Activated CD8-positive, alpha-beta memory T cell treated with anti-CD3 and anti-CD28 coated beads, Interleukin-2, amount 10 ng/mL, durations not matched to agents 7 days and 5 days (primary cell): ENCODE measurements at regions not wholly inside any gene's neighbourhood (a gene's known extent, or its start where the extent isn't known, plus 50 kb on each side); places are given as distances from the start of the nearest gene placed in this dataset.
"Not testable (repeated sequence)": the region's sequence is repeated elsewhere in the genome, so short reads cannot be mapped to it uniquely, and the experiment has no call there.

Experiments used
- ATAC-seq: fragments of 150-1000 bp; cut with Tn5 transposase; one replicate; pipeline ENCODE4 v1.10.0; 2021; ENCODE audit warnings: moderate library complexity
- CTCF ChIA-PET: fragments of 350-600 bp; sonication (Branson Sonifier 250); formaldehyde crosslinking; loops from one replicate; lab custom pipeline; 2021; ENCODE audit warnings: antibody characterized with exemption; lab: Charles Lee
- DNase-seq: peaks from one replicate; pipeline ENCODE4 v3.0.0-alpha.2; 2020
- H3K27ac Mint-ChIP-seq: one replicate; pipeline ENCODE4 v1.8.0; 2021; ENCODE audit warnings: mild to moderate bottlenecking, mixed read lengths
- H3K27me3 Mint-ChIP-seq: one replicate; pipeline ENCODE4 v1.8.0; 2021; ENCODE audit warnings: mixed read lengths
- H3K36me3 Mint-ChIP-seq: one replicate; pipeline ENCODE4 v1.8.0; 2021; ENCODE audit warnings: mild to moderate bottlenecking, mixed read lengths
- H3K4me1 Mint-ChIP-seq: one replicate; pipeline ENCODE4 v1.8.0; 2021; ENCODE audit warnings: mixed read lengths
- H3K4me3 Mint-ChIP-seq: one replicate; pipeline ENCODE4 v1.8.0; 2021; ENCODE audit warnings: mild to moderate bottlenecking, moderate library complexity, mixed read lengths
- H3K9me3 Mint-ChIP-seq: one replicate; pipeline ENCODE4 v1.8.0; 2022; ENCODE audit warnings: low read depth, mixed read lengths

DNA sequence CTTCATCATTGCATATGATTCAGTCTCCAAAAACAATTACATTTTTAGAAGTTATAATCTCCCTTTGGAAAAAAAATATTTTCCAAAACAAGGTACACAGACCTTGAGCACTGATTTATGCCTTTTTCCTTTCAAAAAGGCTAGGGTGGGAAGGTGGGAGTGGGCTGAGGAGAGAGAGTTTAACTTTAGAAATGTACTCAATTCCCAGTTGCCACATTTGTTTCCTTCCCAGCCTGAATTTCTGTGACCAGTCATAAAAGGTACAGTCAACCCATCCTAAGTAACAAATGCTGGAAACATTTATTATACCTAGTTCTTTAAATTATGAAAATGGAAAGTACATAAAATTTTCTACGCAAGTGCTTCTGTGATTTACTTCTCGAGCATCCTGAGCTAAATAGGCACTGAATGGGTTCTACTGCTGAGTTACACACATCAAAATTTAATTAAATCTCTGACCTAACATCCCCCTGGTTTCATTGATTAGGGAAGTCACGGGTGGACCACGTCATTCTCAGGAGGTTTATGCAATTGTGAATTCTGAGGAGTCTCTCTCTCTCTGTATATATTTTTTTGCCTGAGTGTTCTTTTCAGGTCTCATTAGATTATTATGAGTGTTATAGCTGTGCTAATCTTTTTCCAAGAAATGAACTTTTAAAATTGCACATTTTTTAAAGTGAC, 371.8 kb downstream of the BTG1 start:
- Mint-ChIP-seq H3K27me3 (no peaks in the 10 kb centered on the region), H3K36me3 (no peaks in the 10 kb centered on the region), H3K4me3 (no peak overlapping the region), H3K27ac (no peak overlapping the region), H3K9me3 (no peaks in the 10 kb centered on the region), H3K4me1 (peaks cover 10% of the 10 kb centered on the region)
- CTCF ChIA-PET = no interaction called here
- ATAC-seq (no peak), DNase-seq (no peak)

DNA sequence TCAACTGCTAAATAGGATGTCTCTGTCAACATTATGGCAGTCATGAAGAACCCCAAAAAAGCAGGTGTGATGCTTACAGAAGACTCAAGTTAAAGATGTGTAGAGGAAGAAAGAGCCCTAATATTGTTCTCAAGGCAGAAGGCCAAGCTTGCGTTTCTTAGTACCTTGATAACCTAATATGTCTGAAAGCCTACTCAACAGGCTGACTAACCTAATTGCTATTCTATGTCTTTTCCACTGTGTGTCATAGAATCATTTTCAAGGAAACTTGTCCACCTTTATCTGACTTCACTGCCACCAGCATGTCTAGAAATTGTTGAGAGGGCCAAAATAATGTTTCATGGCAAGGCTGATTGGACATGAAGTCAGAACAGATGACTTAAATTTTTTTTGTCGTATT, 373.2 kb downstream of the BTG1 start:
- ATAC-seq (no peak), DNase-seq (no peak)
- Mint-ChIP-seq H3K36me3 (peaks cover 1% of the 10 kb centered on the region), H3K4me1 (no peaks in the 10 kb centered on the region), H3K9me3 (no peaks in the 10 kb centered on the region), H3K4me3 (no peak overlapping the region), H3K27ac (no peak overlapping the region), H3K27me3 (no peaks in the 10 kb centered on the region)
- CTCF ChIA-PET = no interaction called here

DNA sequence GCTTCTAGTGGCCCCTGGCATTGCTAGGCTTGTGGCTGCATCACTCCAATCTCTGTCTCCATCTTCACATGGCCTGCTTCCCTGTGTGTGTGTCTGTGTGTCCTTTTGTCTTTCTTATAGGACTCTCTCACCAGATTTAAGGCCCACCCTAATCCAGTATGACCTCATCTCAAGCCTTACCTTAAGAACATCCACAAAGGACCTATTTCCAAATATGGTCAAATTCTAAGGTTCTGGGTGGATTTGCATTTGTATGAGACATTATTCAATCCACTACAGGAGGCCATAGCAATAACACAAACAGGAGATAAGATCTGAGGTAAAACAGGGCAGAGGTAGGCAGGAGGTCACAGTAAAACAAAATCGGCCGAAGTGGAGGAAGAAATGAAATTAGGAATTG, 375.9 kb downstream of the BTG1 start:
- Mint-ChIP-seq H3K4me3 (no peak overlapping the region), H3K4me1 (no peaks in the 10 kb centered on the region), H3K36me3 (peaks cover 4% of the 10 kb centered on the region), H3K9me3 (peaks cover 3% of the 10 kb centered on the region), H3K27me3 (no peaks in the 10 kb centered on the region), H3K27ac (no peak overlapping the region)
- CTCF ChIA-PET = no interaction called here
- no peak for ATAC-seq
- no peak for DNase-seq

DNA sequence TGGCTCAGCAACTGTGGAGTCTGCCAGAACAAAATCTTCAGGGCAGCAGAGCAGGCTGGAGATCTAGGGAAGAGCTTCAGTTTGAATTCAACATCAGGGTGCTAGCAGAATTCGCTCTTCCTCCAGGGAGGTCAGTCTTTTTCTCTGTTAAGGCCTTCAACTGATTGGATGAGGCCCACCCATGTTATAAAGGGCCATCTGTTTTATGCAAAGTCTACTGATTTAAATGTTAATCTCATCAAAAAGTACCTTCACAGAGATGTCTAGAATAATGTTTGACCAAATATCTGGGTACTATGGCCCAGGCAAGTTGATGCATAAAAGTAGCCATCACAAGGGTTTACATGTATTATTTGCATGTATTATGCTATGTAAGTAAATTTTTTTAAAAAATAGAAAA, 378.4 kb downstream of the BTG1 start:
- H3K27me3 Mint-ChIP-seq = no peaks in the 10 kb centered on the region
- no peak overlapping the region for H3K27ac Mint-ChIP-seq
- CTCF ChIA-PET = interaction anchor here (1.0 kb wide), 1 partner anchor 385 kb away, joined by 3 read pairs; no protein-coding TSS in a partner anchor
- H3K4me3 Mint-ChIP-seq = no peak overlapping the region
- peaks cover 4% of the 10 kb centered on the region for H3K36me3 Mint-ChIP-seq
- H3K9me3 Mint-ChIP-seq = peaks cover 3% of the 10 kb centered on the region
- DNase-seq = no peak
- no peaks in the 10 kb centered on the region for H3K4me1 Mint-ChIP-seq
- no peak for ATAC-seq

DNA sequence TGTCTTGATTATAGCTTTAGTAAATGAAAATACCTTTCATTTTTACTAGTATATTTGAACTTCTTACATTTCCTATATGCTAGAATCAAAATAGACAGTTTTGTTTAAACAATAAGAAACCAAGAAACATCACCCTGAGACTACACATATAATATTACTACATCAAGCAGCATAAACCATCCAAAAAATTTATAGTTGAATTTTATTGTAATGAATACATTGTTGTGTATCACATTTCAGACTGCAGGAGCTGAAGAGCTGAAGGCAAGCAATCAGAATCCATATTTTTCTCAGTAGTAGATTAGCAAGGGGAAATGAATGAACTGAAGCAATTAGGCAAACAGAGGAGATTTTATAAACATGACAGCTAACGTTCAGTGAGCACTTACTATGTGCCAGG, 379.2 kb downstream of the BTG1 start:
- no peak for ATAC-seq

DNA sequence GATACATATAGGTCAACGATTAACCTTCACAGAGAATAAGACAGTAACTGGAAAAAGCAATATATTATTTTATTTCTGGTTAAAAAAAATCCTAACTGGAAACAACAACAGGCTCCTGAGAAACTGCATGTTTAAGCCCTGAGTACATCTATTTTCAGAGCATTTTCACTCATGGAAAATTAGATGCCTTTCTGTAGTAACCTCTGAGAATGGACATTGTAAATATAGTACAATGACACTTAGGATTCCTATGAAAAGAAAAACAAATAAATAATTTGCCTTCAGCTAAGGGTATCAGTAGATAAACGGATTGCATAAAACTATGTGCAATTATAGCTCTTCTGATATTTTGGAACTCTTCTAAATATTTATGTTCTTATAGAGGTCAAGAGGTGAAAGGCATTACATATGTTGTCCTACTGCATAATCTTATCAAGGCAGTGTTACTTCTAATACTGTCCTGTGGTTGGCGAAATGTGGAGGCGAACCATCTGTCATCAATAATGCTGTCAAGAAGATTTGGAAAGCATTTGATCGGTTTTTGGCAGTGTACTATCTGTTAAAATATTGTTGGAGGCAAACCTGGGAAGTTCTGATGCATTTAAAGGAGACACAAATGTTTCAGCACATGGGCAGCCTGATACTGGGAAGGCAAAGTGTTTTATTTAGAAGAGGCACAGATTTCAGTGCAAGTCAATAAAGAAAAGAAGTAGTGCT, 381.8 kb downstream of the BTG1 start:
- Mint-ChIP-seq H3K27ac (no peak overlapping the region), H3K4me3 (no peak overlapping the region), H3K27me3 (no peaks in the 10 kb centered on the region), H3K9me3 (peaks cover 3% of the 10 kb centered on the region), H3K4me1 (no peaks in the 10 kb centered on the region), H3K36me3 (peaks cover 4% of the 10 kb centered on the region)
- no peak for DNase-seq
- CTCF ChIA-PET = no interaction called here
- no peak for ATAC-seq

More for the DNA sequence above, 379.2 kb downstream of the BTG1 start:
- Mint-ChIP-seq H3K9me3 (peaks cover 3% of the 10 kb centered on the region), H3K27ac (no peak overlapping the region), H3K36me3 (peaks cover 4% of the 10 kb centered on the region), H3K27me3 (no peaks in the 10 kb centered on the region), H3K4me3 (no peak overlapping the region), H3K4me1 (no peaks in the 10 kb centered on the region)
- DNase-seq = no peak
- CTCF ChIA-PET = interaction anchor here (1.0 kb wide), 1 partner anchor 384 kb away, joined by 3 read pairs; no protein-coding TSS in a partner anchor

DNA sequence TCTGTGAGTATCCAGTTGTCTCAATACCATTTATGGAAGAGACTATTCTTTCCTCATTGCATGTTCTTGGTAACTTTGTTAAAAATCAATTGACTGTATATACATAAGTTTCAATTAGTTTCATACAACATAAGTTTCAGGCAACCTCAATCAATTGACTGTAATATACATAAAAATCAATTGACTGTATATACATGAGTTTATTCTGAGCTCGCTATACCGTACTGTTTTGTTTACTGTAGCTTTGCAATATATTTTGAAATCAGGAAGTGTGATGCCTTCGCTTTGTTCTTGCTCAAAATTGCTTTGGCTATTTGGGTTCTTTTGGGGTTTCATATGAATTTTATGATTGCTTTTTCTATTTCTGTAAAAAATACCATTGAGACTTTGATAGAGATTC, 392.0 kb downstream of the BTG1 start:
- H3K36me3 Mint-ChIP-seq = peaks cover 8% of the 10 kb centered on the region
- ATAC-seq (no peak), DNase-seq (no peak)
- H3K9me3 Mint-ChIP-seq = no peaks in the 10 kb centered on the region
- CTCF ChIA-PET = no interaction called here
- no peaks in the 10 kb centered on the region for H3K27me3 Mint-ChIP-seq
- H3K4me1 Mint-ChIP-seq = peaks cover 3% of the 10 kb centered on the region
- H3K4me3 Mint-ChIP-seq = no peak overlapping the region
- no peak overlapping the region for H3K27ac Mint-ChIP-seq

DNA sequence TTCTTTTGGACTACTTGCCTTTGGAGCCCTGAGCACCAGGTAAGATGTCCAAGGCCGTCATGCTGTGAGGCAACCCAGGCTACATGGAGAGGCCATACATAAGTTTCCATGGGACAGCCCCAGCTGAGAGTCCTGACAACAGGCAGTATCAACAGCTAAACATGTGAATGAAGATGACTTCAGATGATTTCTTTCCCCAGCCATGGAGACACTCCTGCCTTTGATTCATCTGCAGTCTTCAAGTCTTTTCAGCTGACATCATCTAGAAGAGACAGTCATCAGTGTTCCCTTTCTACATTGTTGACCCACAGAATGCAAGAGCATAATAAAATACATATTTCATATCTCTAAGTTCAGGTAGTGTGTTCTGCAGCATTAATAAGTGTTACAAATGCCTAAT, 398.7 kb downstream of the BTG1 start:
- Mint-ChIP-seq H3K9me3 (peaks cover 2% of the 10 kb centered on the region), H3K4me3 (no peak overlapping the region), H3K27ac (no peak overlapping the region), H3K27me3 (no peaks in the 10 kb centered on the region), H3K36me3 (no peaks in the 10 kb centered on the region), H3K4me1 (no peaks in the 10 kb centered on the region)
- CTCF ChIA-PET = no interaction called here
- no peak for DNase-seq
- no peak for ATAC-seq

DNA sequence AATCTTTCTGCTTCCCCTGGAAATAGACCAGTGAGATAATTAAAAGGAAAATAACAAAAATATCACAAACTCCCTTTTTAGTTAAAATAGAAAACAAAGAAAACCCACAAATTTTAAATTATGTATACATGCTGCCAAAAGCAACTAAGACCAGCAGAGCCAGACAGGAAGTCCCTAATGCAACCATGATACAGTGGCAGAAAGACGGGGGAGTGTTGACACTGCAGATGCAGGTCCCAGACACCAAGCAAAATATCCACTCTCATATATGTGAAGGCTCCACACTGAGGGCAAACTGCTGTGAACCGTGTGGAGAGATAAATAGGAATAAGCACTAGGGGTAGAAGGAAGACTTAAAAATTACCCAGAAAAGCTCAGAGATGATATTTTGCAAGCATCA, 401.0 kb downstream of the BTG1 start:
- Mint-ChIP-seq H3K36me3 (no peaks in the 10 kb centered on the region), H3K4me1 (no peaks in the 10 kb centered on the region), H3K27me3 (no peaks in the 10 kb centered on the region), H3K27ac (no peak overlapping the region), H3K4me3 (no peak overlapping the region), H3K9me3 (peaks cover 4% of the 10 kb centered on the region)
- ATAC-seq (no peak), DNase-seq (no peak)
- CTCF ChIA-PET = no interaction called here

DNA sequence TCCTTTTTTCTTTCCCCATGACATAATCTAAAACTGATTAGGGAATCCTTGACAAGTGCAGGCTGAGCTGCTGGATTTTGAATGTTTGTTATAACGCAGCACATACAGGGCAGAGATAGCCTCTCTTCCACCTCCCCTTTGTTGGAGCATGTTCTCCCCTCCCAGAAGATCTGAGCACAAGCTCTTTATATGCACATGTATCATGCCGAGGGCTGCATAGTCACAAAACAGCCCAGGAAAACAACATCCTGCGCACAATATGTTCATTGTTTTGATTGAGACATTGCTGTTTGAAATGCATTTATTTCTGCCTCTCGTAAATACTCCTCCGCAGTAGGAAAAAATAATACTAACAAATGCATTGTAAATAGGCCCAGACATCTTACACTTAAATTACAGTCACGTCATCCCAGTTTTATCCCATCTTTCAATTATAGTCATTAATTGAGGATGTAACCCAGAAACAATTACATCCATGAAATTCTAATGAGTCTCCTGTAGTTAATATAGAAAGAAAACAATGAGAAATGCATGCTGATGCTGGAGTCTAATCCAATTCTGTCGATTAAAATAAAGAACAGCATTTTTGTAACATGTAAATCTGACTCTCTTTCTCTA, 401.8 kb downstream of the BTG1 start:
- ATAC-seq (no peak), DNase-seq (no peak)
- no peak overlapping the region for H3K27ac Mint-ChIP-seq
- H3K4me1 Mint-ChIP-seq = no peaks in the 10 kb centered on the region
- H3K36me3 Mint-ChIP-seq = no peaks in the 10 kb centered on the region
- CTCF ChIA-PET = no interaction called here
- H3K9me3 Mint-ChIP-seq = peaks cover 4% of the 10 kb centered on the region
- no peaks in the 10 kb centered on the region for H3K27me3 Mint-ChIP-seq
- H3K4me3 Mint-ChIP-seq = no peak overlapping the region

DNA sequence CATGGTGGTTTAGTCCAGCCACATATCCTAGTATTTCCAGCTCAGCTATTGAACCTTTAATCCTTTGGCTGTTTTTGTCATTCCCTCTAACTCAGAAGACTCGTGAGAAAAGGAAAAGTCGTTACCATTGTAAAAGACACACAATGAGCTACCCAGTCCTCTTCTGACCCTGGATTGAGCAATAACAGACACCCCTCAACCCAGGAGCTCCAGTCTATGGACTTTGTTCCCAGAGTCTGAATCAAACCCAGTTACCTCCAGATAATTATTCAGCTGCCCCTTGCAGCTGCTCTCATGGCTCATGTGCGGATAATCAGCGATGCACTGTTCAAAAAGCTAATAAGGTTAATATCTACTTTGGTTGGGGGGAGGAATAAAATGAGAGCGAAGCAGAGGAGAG, 402.4 kb downstream of the BTG1 start:
- no peaks in the 10 kb centered on the region for H3K36me3 Mint-ChIP-seq
- CTCF ChIA-PET = no interaction called here
- peaks cover 4% of the 10 kb centered on the region for H3K9me3 Mint-ChIP-seq
- DNase-seq = no peak
- no peak for ATAC-seq
- no peak overlapping the region for H3K4me3 Mint-ChIP-seq
- no peaks in the 10 kb centered on the region for H3K4me1 Mint-ChIP-seq
- H3K27ac Mint-ChIP-seq = no peak overlapping the region
- H3K27me3 Mint-ChIP-seq = no peaks in the 10 kb centered on the region

DNA sequence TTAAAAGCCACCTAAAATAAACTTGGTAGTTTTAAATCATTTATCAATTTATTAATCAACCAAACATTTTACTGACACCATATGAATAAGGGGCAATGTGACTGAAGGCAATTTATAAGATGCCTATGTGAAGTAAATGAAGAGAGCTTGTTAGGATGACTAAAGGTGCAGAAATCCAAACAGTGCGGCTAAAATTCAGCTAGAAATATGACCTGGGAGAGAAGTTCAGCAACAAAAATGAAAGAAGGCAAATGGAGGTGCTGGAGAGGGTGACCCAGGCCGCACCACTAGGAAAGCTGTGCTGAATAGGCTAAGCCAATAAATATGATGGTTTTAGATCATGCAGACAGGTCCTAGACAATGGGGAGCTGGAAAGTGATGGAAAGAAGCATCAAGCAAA, 403.7 kb downstream of the BTG1 start:
- no peak for ATAC-seq
- Mint-ChIP-seq H3K4me1 (no peaks in the 10 kb centered on the region), H3K27me3 (no peaks in the 10 kb centered on the region), H3K4me3 (no peak overlapping the region), H3K27ac (no peak overlapping the region), H3K36me3 (no peaks in the 10 kb centered on the region), H3K9me3 (peaks cover 4% of the 10 kb centered on the region)
- CTCF ChIA-PET = interaction anchor here (0.9 kb wide), 1 partner anchor 17 kb away, joined by 3 read pairs; no protein-coding TSS in a partner anchor
- no peak for DNase-seq

DNA sequence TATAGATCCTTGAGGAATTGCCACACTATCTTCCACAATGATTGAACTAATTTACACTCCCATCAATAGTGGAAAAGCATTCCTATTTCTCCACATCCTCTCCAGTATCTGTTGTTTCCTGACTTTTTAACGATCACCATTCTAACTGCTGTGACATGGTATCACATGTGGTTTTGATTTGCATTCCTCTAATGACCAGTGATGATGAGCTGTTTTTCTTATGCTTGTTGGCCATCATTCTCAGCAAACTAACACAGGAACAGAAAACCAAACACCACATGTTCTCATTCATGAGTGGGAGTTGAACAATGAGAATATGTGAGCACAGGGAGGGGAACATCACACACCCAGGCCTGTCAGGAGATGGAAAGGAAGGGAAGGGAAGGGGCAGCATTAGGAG, 411.8 kb downstream of the BTG1 start:
- CTCF ChIA-PET, H3K36me3 Mint-ChIP-seq, H3K27me3 Mint-ChIP-seq, H3K27ac Mint-ChIP-seq, ATAC-seq, H3K9me3 Mint-ChIP-seq, H3K4me3 Mint-ChIP-seq, H3K4me1 Mint-ChIP-seq, DNase-seq: not testable (repeated sequence)

DNA sequence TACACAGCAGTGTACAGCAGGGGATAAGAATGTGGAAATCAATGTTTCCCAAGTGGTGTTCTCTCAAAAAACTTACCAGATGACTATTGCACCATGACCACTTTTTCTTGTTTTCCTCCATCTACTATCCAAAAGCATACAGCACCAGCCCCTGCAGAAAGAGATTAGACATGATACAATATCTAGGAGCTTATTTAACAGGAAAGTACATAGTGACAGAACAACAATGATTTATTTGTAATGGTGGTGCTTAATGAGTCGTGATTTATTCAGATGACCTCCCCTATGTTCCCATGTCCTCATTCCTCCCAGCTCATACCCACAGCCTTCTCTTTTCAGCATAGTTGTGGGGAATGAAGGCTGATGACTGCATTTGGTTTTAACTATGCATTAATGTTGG, 413.6 kb downstream of the BTG1 start:
- Mint-ChIP-seq H3K27me3 (no peaks in the 10 kb centered on the region), H3K9me3 (no peaks in the 10 kb centered on the region), H3K27ac (no peak overlapping the region), H3K4me3 (no peak overlapping the region), H3K36me3 (no peaks in the 10 kb centered on the region), H3K4me1 (no peaks in the 10 kb centered on the region)
- ATAC-seq = no peak
- no peak for DNase-seq
- CTCF ChIA-PET = no interaction called here
